DMS53 (cell line): ENCODE measurements at regions not wholly inside any gene's neighbourhood (a gene's known extent, or its start where the extent isn't known, plus 50 kb on each side); places are given as distances from the start of the nearest gene placed in this dataset.

Experiments
- DNase-seq: peaks from one replicate; lab custom pipeline; 2025; lab: John Stamatoyannopoulos, UW

- DNase-seq = no peak
Observed at GRCh38 chrX:79704325-79704724, 310.2 kb upstream of the TBX22 start.

GRCh38 chrX:79708581-79708980 is 306.0 kb upstream of the TBX22 start:
- no peak for DNase-seq

- DNase-seq = no peak
Observed at GRCh38 chrX:79715448-79715847, 299.1 kb upstream of the TBX22 start.

- peak; percentile 35 for DNase-seq
Observed at GRCh38 chrX:79719568-79720231, 294.9 kb upstream of the TBX22 start.

GRCh38 chrX:79721234-79721633 is 293.3 kb upstream of the TBX22 start:
- no peak for DNase-seq

- no peak for DNase-seq
Observed at GRCh38 chrX:79728421-79728820, 286.1 kb upstream of the TBX22 start.
